HEK293 (cell line): ENCODE measurements at regions not wholly inside any gene's neighbourhood (a gene's known extent, or its start where the extent isn't known, plus 50 kb on each side); places are given as distances from the start of the nearest gene placed in this dataset.

Experiments used
- CTCF ChIA-PET: fragments of 350-600 bp; formaldehyde crosslinking; extraction: SDS; loops from one replicate; lab custom pipeline; 2021; ENCODE audit warnings: antibody characterized with exemption; lab: Yijun Ruan, JAX
- POLR2A ChIA-PET: fragments of 300-600 bp; formaldehyde crosslinking; extraction: SDS; loops from one replicate; lab custom pipeline; 2020; ENCODE audit warnings: antibody characterized with exemption, inconsistent platforms; lab: Yijun Ruan, JAX
- H3K27ac ChIP-seq: fragments of 200-500 bp; sonication (Bioruptor generic); 2 replicates; pipeline ENCODE4 v1.5.1; 2014; ENCODE audit warnings: low read depth, low read length, control low read depth, inconsistent platforms; ENCODE audit errors: extremely low read depth
- H3K36me3 ChIP-seq, 2 experiments: fragments of 200-500 bp in 1 of 2; sonication (Bioruptor generic) in 1 of 2; 1 replicate in 1 of 2; 2 replicates in 1 of 2; pipeline ENCODE4 v1.5.1; 2014 to 2017; ENCODE audit warnings: inconsistent platforms in 2 of 2, low read length in 2 of 2; ENCODE audit not compliant: control insufficient read depth in 2 of 2, insufficient read depth in 1 of 2
- H3K4me1 ChIP-seq: fragments of 200-500 bp; sonication (Bioruptor generic); 2 replicates; pipeline ENCODE4 v1.5.1; 2014; ENCODE audit warnings: mild to moderate bottlenecking, low read length, inconsistent platforms; ENCODE audit not compliant: control insufficient read depth, insufficient read depth
- H3K4me3 ChIP-seq: 2 replicates; pipeline ENCODE4 v1.5.1; 2011; ENCODE audit warnings: low read depth, mild to moderate bottlenecking, control low read depth, low read length, moderate library complexity
- H3K9me3 ChIP-seq: fragments of 200-500 bp; sonication (Bioruptor generic); 2 replicates; pipeline ENCODE4 v1.5.1; 2014; ENCODE audit warnings: low read depth, low read length, inconsistent platforms; ENCODE audit not compliant: control insufficient read depth, insufficient read depth
- AEBP2 ChIP-seq: fragments of 450-650 bp; formaldehyde crosslinking; IDR thresholded peaks from 2 replicates; pipeline ENCODE4 v1.5.1; 2016; ENCODE audit warnings: missing biosample characterization, missing genetic modification characterization, borderline replicate concordance
- FEZF1 ChIP-seq: fragments of 450-650 bp; formaldehyde crosslinking; IDR thresholded peaks from 2 replicates; pipeline ENCODE4 v1.5.1; 2016; ENCODE audit warnings: missing biosample characterization, missing genetic modification characterization
- KLF16 ChIP-seq: fragments of 450-650 bp; formaldehyde crosslinking; IDR thresholded peaks from 2 replicates; pipeline ENCODE4 v1.5.1; 2017; ENCODE audit warnings: missing biosample characterization, missing genetic modification characterization
- ZBTB20 ChIP-seq: fragments of 450-650 bp; formaldehyde crosslinking; IDR thresholded peaks from 2 replicates; pipeline ENCODE4 v1.5.1; 2016; ENCODE audit warnings: missing biosample characterization, missing genetic modification characterization
- ZFP69B ChIP-seq: fragments of 450-650 bp; formaldehyde crosslinking; IDR thresholded peaks from 2 replicates; pipeline ENCODE4 v1.5.1; 2016; ENCODE audit warnings: missing biosample characterization, missing genetic modification characterization
- ZNF157 ChIP-seq: fragments of 450-650 bp; formaldehyde crosslinking; IDR thresholded peaks from 2 replicates; pipeline ENCODE4 v1.5.1; 2016; ENCODE audit warnings: missing biosample characterization, missing genetic modification characterization
- ZNF266 ChIP-seq: fragments of 450-650 bp; formaldehyde crosslinking; IDR thresholded peaks from 2 replicates; pipeline ENCODE4 v1.5.1; 2016; ENCODE audit warnings: missing biosample characterization, missing genetic modification characterization, low read depth
- ZNF350 ChIP-seq: fragments of 450-650 bp; formaldehyde crosslinking; IDR thresholded peaks from 2 replicates; pipeline ENCODE4 v1.5.0; 2017; ENCODE audit warnings: missing biosample characterization, mild to moderate bottlenecking, missing genetic modification characterization
- ZNF398 ChIP-seq: fragments of 450-650 bp; formaldehyde crosslinking; IDR thresholded peaks from 2 replicates; pipeline ENCODE4 v1.5.1; 2017; ENCODE audit warnings: missing biosample characterization, missing genetic modification characterization
- ZNF514 ChIP-seq: fragments of 450-650 bp; formaldehyde crosslinking; IDR thresholded peaks from 2 replicates; pipeline ENCODE4 v1.5.1; 2016; ENCODE audit warnings: missing biosample characterization, missing genetic modification characterization
- ZNF560 ChIP-seq: fragments of 450-650 bp; formaldehyde crosslinking; IDR thresholded peaks from 2 replicates; pipeline ENCODE4 v1.5.1; 2017; ENCODE audit warnings: missing biosample characterization, missing genetic modification characterization, borderline replicate concordance
- ZNF610 ChIP-seq: fragments of 450-650 bp; formaldehyde crosslinking; IDR thresholded peaks from 2 replicates; pipeline ENCODE4 v1.5.1; 2016; ENCODE audit warnings: missing biosample characterization, missing genetic modification characterization, borderline replicate concordance
- ZNF654 ChIP-seq: fragments of 450-650 bp; formaldehyde crosslinking; IDR thresholded peaks from 2 replicates; pipeline ENCODE4 v1.5.1; 2016; ENCODE audit warnings: low read depth, missing biosample characterization, missing genetic modification characterization
- ZNF677 ChIP-seq: fragments of 450-650 bp; IDR thresholded peaks from 2 replicates; pipeline ENCODE4 v1.5.0; 2018; ENCODE audit warnings: missing biosample characterization, mild to moderate bottlenecking, missing genetic modification characterization, moderate library complexity
- ZNF701 ChIP-seq: fragments of 450-650 bp; formaldehyde crosslinking; IDR thresholded peaks from 2 replicates; pipeline ENCODE4 v1.5.1; 2016; ENCODE audit warnings: missing biosample characterization, missing genetic modification characterization
- ZNF768 ChIP-seq: fragments of 450-650 bp; formaldehyde crosslinking; IDR thresholded peaks from 2 replicates; pipeline ENCODE4 v1.5.1; 2018; ENCODE audit warnings: missing biosample characterization, mild to moderate bottlenecking, missing genetic modification characterization
- TF ChIP-seq, protein P1 (sequence below): fragments of 450-650 bp; formaldehyde crosslinking; IDR thresholded peaks from 2 replicates; pipeline ENCODE4 v1.5.1; 2016; ENCODE audit warnings: missing biosample characterization, missing genetic modification characterization
- TF ChIP-seq, protein P2 (sequence below): fragments of 450-650 bp; formaldehyde crosslinking; IDR thresholded peaks from 2 replicates; pipeline ENCODE4 v1.5.1; 2016; ENCODE audit warnings: missing biosample characterization, missing genetic modification characterization
- TF ChIP-seq, protein P3 (sequence below): fragments of 450-650 bp; formaldehyde crosslinking; IDR thresholded peaks from 2 replicates; pipeline ENCODE4 v1.5.1; 2016; ENCODE audit warnings: missing biosample characterization, missing genetic modification characterization

- no peak for TF ChIP-seq ZNF768 (tag by site-specific recombination)
- no peak for TF ChIP-seq ZNF157 (tag by site-specific recombination)
- no peak for TF ChIP-seq AEBP2 (tag by site-specific recombination)
- TF ChIP-seq ZFP69B = no peak
- no peak for TF ChIP-seq ZNF266 (tag by site-specific recombination)
- TF ChIP-seq FEZF1 (tag by site-specific recombination) = no peak
- TF ChIP-seq ZNF701 (tag by site-specific recombination) = no peak
- no peak for TF ChIP-seq ZBTB20 (tag by site-specific recombination)
- TF ChIP-seq KLF16 = no peak
- TF ChIP-seq, protein P1, sequence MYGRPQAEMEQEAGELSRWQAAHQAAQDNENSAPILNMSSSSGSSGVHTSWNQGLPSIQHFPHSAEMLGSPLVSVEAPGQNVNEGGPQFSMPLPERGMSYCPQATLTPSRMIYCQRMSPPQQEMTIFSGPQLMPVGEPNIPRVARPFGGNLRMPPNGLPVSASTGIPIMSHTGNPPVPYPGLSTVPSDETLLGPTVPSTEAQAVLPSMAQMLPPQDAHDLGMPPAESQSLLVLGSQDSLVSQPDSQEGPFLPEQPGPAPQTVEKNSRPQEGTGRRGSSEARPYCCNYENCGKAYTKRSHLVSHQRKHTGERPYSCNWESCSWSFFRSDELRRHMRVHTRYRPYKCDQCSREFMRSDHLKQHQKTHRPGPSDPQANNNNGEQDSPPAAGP (tag by site-specific recombination) = no peak
- TF ChIP-seq, protein P2, sequence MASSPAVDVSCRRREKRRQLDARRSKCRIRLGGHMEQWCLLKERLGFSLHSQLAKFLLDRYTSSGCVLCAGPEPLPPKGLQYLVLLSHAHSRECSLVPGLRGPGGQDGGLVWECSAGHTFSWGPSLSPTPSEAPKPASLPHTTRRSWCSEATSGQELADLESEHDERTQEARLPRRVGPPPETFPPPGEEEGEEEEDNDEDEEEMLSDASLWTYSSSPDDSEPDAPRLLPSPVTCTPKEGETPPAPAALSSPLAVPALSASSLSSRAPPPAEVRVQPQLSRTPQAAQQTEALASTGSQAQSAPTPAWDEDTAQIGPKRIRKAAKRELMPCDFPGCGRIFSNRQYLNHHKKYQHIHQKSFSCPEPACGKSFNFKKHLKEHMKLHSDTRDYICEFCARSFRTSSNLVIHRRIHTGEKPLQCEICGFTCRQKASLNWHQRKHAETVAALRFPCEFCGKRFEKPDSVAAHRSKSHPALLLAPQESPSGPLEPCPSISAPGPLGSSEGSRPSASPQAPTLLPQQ (tag by site-specific recombination) = no peak
- TF ChIP-seq ZNF610 = no peak
- no peak for TF ChIP-seq ZNF398 (tag by site-specific recombination)
- TF ChIP-seq, protein P3, sequence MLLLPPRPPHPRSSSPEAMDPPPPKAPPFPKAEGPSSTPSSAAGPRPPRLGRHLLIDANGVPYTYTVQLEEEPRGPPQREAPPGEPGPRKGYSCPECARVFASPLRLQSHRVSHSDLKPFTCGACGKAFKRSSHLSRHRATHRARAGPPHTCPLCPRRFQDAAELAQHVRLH (tag by site-specific recombination) = no peak
- no peak for TF ChIP-seq ZNF350 (tag by site-specific recombination)
- TF ChIP-seq ZNF514 (tag by site-specific recombination) = no peak
- no peak for TF ChIP-seq ZNF677
- no peak for TF ChIP-seq ZNF654 (tag by site-specific recombination)
- Histone ChIP-seq H3K9me3 (no peaks in the 10 kb centered on the region), H3K4me3 (no peak overlapping the region), H3K27ac (no peak overlapping the region), H3K36me3 (no peaks in the 10 kb centered on the region), H3K4me1 (no peaks in the 10 kb centered on the region)
- CTCF ChIA-PET = interaction anchor here (0.5 to 0.7 kb wide), 2 partner anchors 92 to 402 kb away, joined by 3 to 4 read pairs; no protein-coding TSS in a partner anchor
- POLR2A ChIA-PET = no interaction called here
These were observed 558.7 kb upstream of the TNP1 start for GRCh38 chr2:217418544-217418943.

DNA sequence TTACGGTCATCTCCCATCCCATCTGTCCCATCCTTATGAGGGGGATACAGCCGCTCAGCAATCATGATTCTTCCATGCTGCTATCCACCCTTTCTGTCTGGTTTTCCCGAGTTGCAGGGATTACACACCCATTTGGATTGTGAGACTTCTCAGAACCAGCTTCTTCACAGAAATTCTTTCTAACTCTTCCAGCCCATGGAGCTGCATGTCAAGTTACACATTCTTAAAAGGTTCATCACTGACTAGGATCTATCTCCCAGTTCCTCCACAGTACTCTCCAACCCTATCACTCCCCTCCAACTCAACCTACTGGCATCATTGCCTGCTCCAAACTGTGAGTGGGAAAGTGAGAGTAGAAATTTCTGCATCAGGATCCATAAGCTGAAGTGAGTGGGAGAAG is 558.2 kb upstream of the TNP1 start:
- no peak overlapping the region for H3K27ac ChIP-seq
- H3K4me3 ChIP-seq = no peak overlapping the region
- ChIA-PET CTCF (no interaction called here), POLR2A (no interaction called here)
- H3K4me1 ChIP-seq = no peaks in the 10 kb centered on the region
- no peak for TF ChIP-seq ZNF560 (tag by site-specific recombination)
- no peaks in the 10 kb centered on the region for H3K9me3 ChIP-seq
- no peaks in the 10 kb centered on the region for H3K36me3 ChIP-seq
